ENCODE measurements at regions not wholly inside any gene's neighbourhood (a gene's known extent, or its start where the extent isn't known, plus 50 kb on each side); places are given as distances from the start of the nearest gene placed in this dataset.

- no peak for TF ChIP-seq CTCF (conservative IDR thresholded peaks at IDR 0.05; ENCODE audit: low read depth, low read length)
- TF ChIP-seq EZH2 (IDR thresholded peaks at IDR 0.05; ENCODE audit: low read length, unreplicated experiment), result no peak
These were observed 118.0 kb downstream of the SPATA31D1 start for GRCh38 chr9:82106536-82106935.

Data from PC-3 (cell line).